Stimulated activated naive CD8-positive, alpha-beta T cell treated with anti-CD3 and anti-CD28 coated beads, Interleukin-15, Interleukin-2, amounts not matched to agents 100 ng/mL and 50 ng/mL, for 24 hours (primary cell): ENCODE measurements at regions not wholly inside any gene's neighbourhood (a gene's known extent, or its start where the extent isn't known, plus 50 kb on each side); places are given as distances from the start of the nearest gene placed in this dataset.

Experiments used
- H3K27ac Mint-ChIP-seq: one replicate; pipeline ENCODE4 v1.8.0; 2021; ENCODE audit warnings: mild to moderate bottlenecking, mixed read lengths
- H3K27me3 Mint-ChIP-seq: one replicate; pipeline ENCODE4 v1.8.0; 2021; ENCODE audit warnings: mixed read lengths
- H3K36me3 Mint-ChIP-seq: one replicate; pipeline ENCODE4 v1.8.0; 2021; ENCODE audit warnings: low read depth, mixed read lengths
- H3K4me1 Mint-ChIP-seq: one replicate; pipeline ENCODE4 v1.8.0; 2021; ENCODE audit warnings: low read depth, mixed read lengths
- H3K4me3 Mint-ChIP-seq: one replicate; pipeline ENCODE4 v1.8.0; 2021; ENCODE audit warnings: mild to moderate bottlenecking, mixed read lengths
- H3K9me3 Mint-ChIP-seq: one replicate; pipeline ENCODE4 v1.8.0; 2021; ENCODE audit warnings: mixed read lengths

- peaks cover 4% of the 10 kb centered on the region for H3K9me3 Mint-ChIP-seq
- H3K27me3 Mint-ChIP-seq, result no peaks in the 10 kb centered on the region
Observed at GRCh38 chr18:65974758-65975157, 223.9 kb downstream of the CDH7 start.

GRCh38 chr18:65968239-65969004, 217.6 kb downstream of the CDH7 start:
- H3K36me3 Mint-ChIP-seq, result no peaks in the 10 kb centered on the region
- no peak overlapping the region for H3K4me3 Mint-ChIP-seq
- no peaks in the 10 kb centered on the region for H3K27me3 Mint-ChIP-seq
- H3K9me3 Mint-ChIP-seq, result peaks cover 4% of the 10 kb centered on the region
- H3K27ac Mint-ChIP-seq, result no peak overlapping the region
- no peaks in the 10 kb centered on the region for H3K4me1 Mint-ChIP-seq

More at GRCh38 chr18:65974758-65975157, 223.9 kb downstream of the CDH7 start:
- H3K36me3 Mint-ChIP-seq, result no peaks in the 10 kb centered on the region
- no peaks in the 10 kb centered on the region for H3K4me1 Mint-ChIP-seq
- no peak overlapping the region for H3K27ac Mint-ChIP-seq
- no peak overlapping the region for H3K4me3 Mint-ChIP-seq

- Mint-ChIP-seq H3K27ac (no peak overlapping the region), H3K27me3 (no peaks in the 10 kb centered on the region), H3K4me3 (no peak overlapping the region), H3K36me3 (no peaks in the 10 kb centered on the region), H3K4me1 (no peaks in the 10 kb centered on the region), H3K9me3 (peaks cover 4% of the 10 kb centered on the region)
Observed at GRCh38 chr18:65955747-65956146, 204.9 kb downstream of the CDH7 start.

DNA sequence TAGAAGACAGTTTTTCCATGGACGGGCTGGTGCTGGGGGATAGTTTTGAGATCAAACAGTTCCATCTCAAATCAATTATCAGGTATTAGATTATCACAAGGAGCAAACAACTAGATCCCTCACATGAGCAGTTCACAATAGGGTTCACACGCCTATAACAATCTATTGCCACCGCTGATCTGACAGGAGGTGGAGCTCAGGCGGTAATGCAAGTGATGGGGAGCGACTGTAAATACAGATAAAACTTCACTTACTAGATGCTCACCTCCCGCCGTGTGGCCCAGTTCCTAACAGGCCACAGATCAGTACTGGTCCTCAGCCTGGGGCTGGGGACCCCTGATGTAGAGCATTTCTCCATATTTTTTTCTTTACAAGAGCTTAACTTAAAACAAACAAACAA, 203.6 kb downstream of the CDH7 start:
- H3K9me3 Mint-ChIP-seq, result no peaks in the 10 kb centered on the region
- no peaks in the 10 kb centered on the region for H3K36me3 Mint-ChIP-seq
- no peak overlapping the region for H3K27ac Mint-ChIP-seq
- no peaks in the 10 kb centered on the region for H3K27me3 Mint-ChIP-seq
- no peaks in the 10 kb centered on the region for H3K4me1 Mint-ChIP-seq
- no peak overlapping the region for H3K4me3 Mint-ChIP-seq

DNA sequence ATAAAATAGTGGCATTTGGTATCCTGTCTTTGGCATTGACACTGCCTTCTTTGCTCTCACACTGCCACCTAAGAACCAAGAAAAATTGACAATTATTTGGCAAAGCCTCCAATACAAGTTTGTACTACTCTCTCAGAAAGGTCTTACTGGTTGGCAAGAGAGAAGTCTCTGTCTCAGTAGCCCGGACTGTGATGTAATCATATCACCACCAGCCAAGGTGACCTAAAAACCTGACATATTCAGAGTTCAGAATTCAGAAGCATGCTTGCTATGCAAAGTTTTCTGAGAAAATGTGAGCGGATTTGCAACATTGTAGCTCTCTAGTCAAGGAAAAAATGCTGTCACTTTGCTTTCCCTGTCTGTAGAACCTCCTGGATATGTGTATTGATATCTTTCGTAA, 196.0 kb downstream of the CDH7 start:
- Mint-ChIP-seq H3K27ac (no peak overlapping the region), H3K36me3 (no peaks in the 10 kb centered on the region), H3K27me3 (no peaks in the 10 kb centered on the region), H3K4me1 (no peaks in the 10 kb centered on the region), H3K9me3 (no peaks in the 10 kb centered on the region), H3K4me3 (no peak overlapping the region)

GRCh38 chr18:65943268-65943667, 192.5 kb downstream of the CDH7 start:
- H3K27ac Mint-ChIP-seq, result no peak overlapping the region
- no peaks in the 10 kb centered on the region for H3K9me3 Mint-ChIP-seq
- no peaks in the 10 kb centered on the region for H3K27me3 Mint-ChIP-seq
- H3K4me1 Mint-ChIP-seq, result no peaks in the 10 kb centered on the region
- H3K4me3 Mint-ChIP-seq, result no peak overlapping the region
- H3K36me3 Mint-ChIP-seq, result no peaks in the 10 kb centered on the region

DNA sequence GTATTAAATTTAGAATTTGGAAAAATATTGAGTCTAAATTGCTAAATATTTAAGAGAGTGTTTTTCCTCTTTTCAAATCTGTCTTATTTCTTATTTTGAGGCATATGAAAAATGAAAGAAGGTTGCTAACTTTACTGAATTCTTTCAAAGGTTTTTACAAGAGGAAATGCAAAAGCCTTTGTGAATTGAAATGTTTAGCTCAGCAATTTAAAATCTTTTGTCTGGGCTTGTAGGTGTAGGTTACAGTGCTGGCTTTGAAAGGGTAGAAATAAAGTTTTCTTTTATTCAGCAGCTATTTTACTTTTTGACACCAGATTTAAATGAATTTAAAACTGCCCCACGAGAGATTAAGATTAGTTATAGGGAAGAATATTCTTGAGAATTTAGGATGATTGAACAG, 192.0 kb downstream of the CDH7 start:
- Mint-ChIP-seq H3K27me3 (no peaks in the 10 kb centered on the region), H3K9me3 (no peaks in the 10 kb centered on the region), H3K36me3 (no peaks in the 10 kb centered on the region), H3K4me1 (no peaks in the 10 kb centered on the region), H3K27ac (no peak overlapping the region), H3K4me3 (no peak overlapping the region)

GRCh38 chr18:65942104-65942503, 191.3 kb downstream of the CDH7 start:
- Mint-ChIP-seq H3K4me3 (no peak overlapping the region), H3K27ac (no peak overlapping the region), H3K9me3 (no peaks in the 10 kb centered on the region), H3K27me3 (no peaks in the 10 kb centered on the region), H3K36me3 (no peaks in the 10 kb centered on the region), H3K4me1 (no peaks in the 10 kb centered on the region)

GRCh38 chr18:65941482-65941881, 190.7 kb downstream of the CDH7 start:
- Mint-ChIP-seq H3K27ac (no peak overlapping the region), H3K9me3 (no peaks in the 10 kb centered on the region), H3K36me3 (no peaks in the 10 kb centered on the region), H3K4me1 (no peaks in the 10 kb centered on the region), H3K27me3 (no peaks in the 10 kb centered on the region), H3K4me3 (no peak overlapping the region)
